Neural cell (in vitro differentiated cells): ENCODE measurements at regions not wholly inside any gene's neighbourhood (a gene's known extent, or its start where the extent isn't known, plus 50 kb on each side); places are given as distances from the start of the nearest gene placed in this dataset.

ENCODE experiments used
- H2AFZ ChIP-seq: fragments of 200-600, 300-800 bp; sonication (generic), shearing (Covaris generic); 2 replicates; pipeline ENCODE4 v1.6.0; 2014; ENCODE audit warnings: low read depth, mild to moderate bottlenecking, antibody characterized with exemption, low read length, moderate library complexity
- H3F3A ChIP-seq: fragments of 200-600 bp; shearing (Covaris generic); 2 replicates; pipeline ENCODE4 v1.6.1; 2016; ENCODE audit warnings: mild to moderate bottlenecking, moderate library complexity, mixed read lengths, antibody characterized with exemption, low read length; ENCODE audit not compliant: insufficient read depth, poor library complexity, severe bottlenecking
- H3K27ac ChIP-seq: fragments of 200-600, 300-800 bp; sonication (generic), shearing (Covaris generic); 2 replicates; pipeline ENCODE4 v1.5.1; 2014; ENCODE audit warnings: mild to moderate bottlenecking, low read length, moderate library complexity
- H3K27me3 ChIP-seq: fragments of 300-800, 200-600 bp; sonication (generic), shearing (Covaris generic); 2 replicates; pipeline ENCODE4 v1.6.0; 2014; ENCODE audit warnings: mild to moderate bottlenecking, low read depth, low read length, moderate library complexity; ENCODE audit not compliant: insufficient read depth
- H3K36me3 ChIP-seq: fragments of 300-800, 200-600 bp; sonication (generic), shearing (Covaris generic); 2 replicates; pipeline ENCODE4 v1.5.1; 2014; ENCODE audit warnings: mild to moderate bottlenecking, antibody characterized with exemption, low read length, moderate library complexity; ENCODE audit not compliant: insufficient read depth
- H3K4me2 ChIP-seq: fragments of 300-800, 200-600 bp; sonication (generic), shearing (Covaris generic); 2 replicates; pipeline ENCODE4 v1.6.0; 2014; ENCODE audit warnings: mild to moderate bottlenecking, low read length
- H3K4me3 ChIP-seq: fragments of 300-800, 200-600 bp; sonication (generic), shearing (Covaris generic); 2 replicates; pipeline ENCODE4 v1.5.1; 2014; ENCODE audit warnings: mild to moderate bottlenecking, low read length, moderate library complexity
- H3K79me2 ChIP-seq: fragments of 200-600 bp; shearing (Covaris generic); replicated peaks from 2 replicates; pipeline ENCODE4 v1.6.0; 2014; ENCODE audit warnings: mild to moderate bottlenecking, low read length, moderate library complexity; ENCODE audit not compliant: insufficient read depth
- H3K9ac ChIP-seq: fragments of 300-800, 200-600 bp; sonication (generic), shearing (Covaris generic); 2 replicates; pipeline ENCODE4 v1.6.1; 2016; ENCODE audit warnings: mild to moderate bottlenecking, low read length, mixed read lengths
- H3K9me2 ChIP-seq: fragments of 200-600 bp; shearing (Covaris generic); 2 replicates; pipeline ENCODE4 v1.6.1; 2016; ENCODE audit warnings: mild to moderate bottlenecking, low read length, mixed read lengths; ENCODE audit not compliant: insufficient read depth
- H3K9me3 ChIP-seq: fragments of 200-600, 300-800 bp; sonication (generic), shearing (Covaris generic); 2 replicates; pipeline ENCODE4 v1.6.1; 2016; ENCODE audit warnings: mild to moderate bottlenecking, mixed run types, low read length, moderate library complexity, mixed read lengths
- H4K20me1 ChIP-seq: fragments of 200-600 bp; shearing (Covaris generic); 2 replicates; pipeline ENCODE4 v1.6.1; 2016; ENCODE audit warnings: mild to moderate bottlenecking, mixed run types; ENCODE audit not compliant: insufficient read depth
- EP300 ChIP-seq: fragments of 450-650 bp; conservative IDR thresholded peaks from 2 replicates; pipeline ENCODE4 v1.6.1; 2014; ENCODE audit warnings: antibody characterized with exemption, mild to moderate bottlenecking, moderate library complexity; ENCODE audit not compliant: poor library complexity, severe bottlenecking
- EZH2 ChIP-seq: fragments of 200-600, 300-800 bp; shearing (Covaris generic), sonication (generic); IDR thresholded peaks from 2 replicates; pipeline ENCODE4 v1.6.1; 2014; ENCODE audit warnings: antibody characterized with exemption, low read length, borderline replicate concordance, mild to moderate bottlenecking; ENCODE audit not compliant: insufficient read depth, poor library complexity, severe bottlenecking
- MXI1 ChIP-seq: fragments of 450-650 bp; conservative IDR thresholded peaks from 2 replicates; pipeline ENCODE4 v1.6.1; 2014; ENCODE audit warnings: antibody characterized with exemption, mild to moderate bottlenecking; ENCODE audit not compliant: poor library complexity, severe bottlenecking
- POLR2AphosphoS5 ChIP-seq: IDR thresholded peaks from 2 replicates; pipeline ENCODE4 v1.6.1; 2012
- RAD21 ChIP-seq: fragments of 450-650 bp; conservative IDR thresholded peaks from 2 replicates; pipeline ENCODE4 v1.6.1; 2014; ENCODE audit warnings: antibody characterized with exemption, mild to moderate bottlenecking, moderate library complexity
- SMC3 ChIP-seq: fragments of 450-650 bp; conservative IDR thresholded peaks from 2 replicates; pipeline ENCODE4 v1.6.1; 2014; ENCODE audit warnings: antibody characterized with exemption, mild to moderate bottlenecking, moderate library complexity; ENCODE audit not compliant: poor library complexity
- TAF1 ChIP-seq: IDR thresholded peaks from 2 replicates; pipeline ENCODE4 v1.6.1; 2012; ENCODE audit warnings: low read depth
- TF ChIP-seq, protein P1 (sequence below): fragments of 450-650 bp; IDR thresholded peaks from 2 replicates; pipeline ENCODE4 v1.5.1; 2014; ENCODE audit warnings: antibody characterized with exemption, mild to moderate bottlenecking, moderate library complexity; ENCODE audit not compliant: poor library complexity, severe bottlenecking
- TF ChIP-seq, protein P2 (sequence below): IDR thresholded peaks from 2 replicates; pipeline ENCODE4 v1.6.1; 2012; ENCODE audit warnings: borderline replicate concordance

DNA sequence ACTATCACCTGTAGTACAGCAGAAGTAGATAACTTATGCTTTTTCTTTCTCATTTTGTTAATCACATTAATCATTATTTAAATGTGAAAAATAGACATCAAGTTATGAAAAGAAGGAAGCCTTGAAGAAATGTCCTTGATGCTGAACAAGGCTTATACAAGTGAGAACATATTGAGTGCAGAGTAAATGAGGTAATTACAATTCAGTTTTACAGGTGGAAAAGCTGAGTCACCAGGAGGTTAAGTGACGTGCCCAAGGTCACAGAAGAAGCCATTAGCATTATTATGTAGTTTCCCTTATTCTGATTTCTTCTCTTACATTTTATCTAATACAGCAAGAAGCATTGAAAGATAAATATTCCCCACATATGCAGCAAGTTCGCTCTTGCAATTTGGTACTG is 998.5 kb upstream of the CDH6 start:
- H3K9me2 ChIP-seq = no peaks in the 10 kb centered on the region
- no peak overlapping the region for H3K4me2 ChIP-seq
- H3K9me3 ChIP-seq = no peaks in the 10 kb centered on the region
- H2AFZ ChIP-seq = no peak overlapping the region
- no peaks in the 10 kb centered on the region for H3F3A ChIP-seq
- no peak for TF ChIP-seq RAD21
- TF ChIP-seq EP300 = no peak
- TF ChIP-seq POLR2AphosphoS5 = no peak
- H3K36me3 ChIP-seq = no peaks in the 10 kb centered on the region
- H4K20me1 ChIP-seq = no peaks in the 10 kb centered on the region
- no peak overlapping the region for H3K4me3 ChIP-seq
- no peaks in the 10 kb centered on the region for H3K27me3 ChIP-seq
- H3K9ac ChIP-seq = no peak overlapping the region
- H3K27ac ChIP-seq = no peak overlapping the region
- no peaks in the 10 kb centered on the region for H3K79me2 ChIP-seq

DNA sequence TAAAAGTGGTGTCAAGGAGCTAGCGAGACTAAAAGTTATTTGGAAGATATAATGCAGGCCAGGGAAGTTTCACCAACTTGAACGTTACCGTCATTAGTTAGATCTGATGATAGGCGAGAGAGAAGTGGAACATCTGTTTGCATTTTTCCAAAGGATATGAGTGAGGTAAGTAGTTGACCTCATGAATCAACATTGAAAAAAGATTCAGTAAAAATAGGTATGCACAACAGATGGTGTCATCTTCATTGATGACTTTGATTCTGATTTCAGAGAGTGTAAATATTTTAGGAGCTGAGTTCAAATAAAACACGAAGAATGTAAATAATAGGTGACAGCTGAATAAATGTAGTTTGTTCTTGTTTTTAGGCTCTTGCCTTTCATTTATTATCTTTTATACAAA is 998.9 kb upstream of the CDH6 start:
- Histone ChIP-seq H3K4me3 (no peak overlapping the region), H3K4me2 (no peak overlapping the region), H3K27me3 (no peaks in the 10 kb centered on the region), H3F3A (no peaks in the 10 kb centered on the region), H3K9ac (no peak overlapping the region), H3K9me3 (no peaks in the 10 kb centered on the region), H3K36me3 (no peaks in the 10 kb centered on the region), H4K20me1 (no peaks in the 10 kb centered on the region), H3K27ac (no peak overlapping the region), H3K9me2 (no peaks in the 10 kb centered on the region), H2AFZ (no peak overlapping the region), H3K79me2 (no peaks in the 10 kb centered on the region)
- TF ChIP-seq EZH2 (no peak), POLR2AphosphoS5 (no peak), TAF1 (no peak)

DNA sequence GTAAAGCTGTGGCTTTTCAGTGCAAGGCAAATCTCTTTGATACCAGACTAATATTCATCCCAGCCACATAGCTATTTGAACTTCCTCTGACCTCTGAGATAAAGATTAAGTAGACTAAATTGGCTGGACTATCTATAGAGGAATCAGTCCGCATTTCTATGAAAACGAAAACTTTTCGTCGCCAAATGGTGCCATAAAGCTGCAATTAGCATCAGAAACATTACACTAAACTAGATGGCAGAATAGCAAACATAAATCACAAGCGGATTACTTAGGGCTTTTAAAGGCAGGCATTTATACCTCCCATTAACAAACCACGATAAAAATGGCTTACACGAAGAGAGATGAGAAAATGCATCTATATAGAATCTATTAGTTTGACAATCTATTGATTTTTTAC is 1009.7 kb upstream of the CDH6 start:
- H2AFZ ChIP-seq = no peak overlapping the region
- TF ChIP-seq, protein P1, sequence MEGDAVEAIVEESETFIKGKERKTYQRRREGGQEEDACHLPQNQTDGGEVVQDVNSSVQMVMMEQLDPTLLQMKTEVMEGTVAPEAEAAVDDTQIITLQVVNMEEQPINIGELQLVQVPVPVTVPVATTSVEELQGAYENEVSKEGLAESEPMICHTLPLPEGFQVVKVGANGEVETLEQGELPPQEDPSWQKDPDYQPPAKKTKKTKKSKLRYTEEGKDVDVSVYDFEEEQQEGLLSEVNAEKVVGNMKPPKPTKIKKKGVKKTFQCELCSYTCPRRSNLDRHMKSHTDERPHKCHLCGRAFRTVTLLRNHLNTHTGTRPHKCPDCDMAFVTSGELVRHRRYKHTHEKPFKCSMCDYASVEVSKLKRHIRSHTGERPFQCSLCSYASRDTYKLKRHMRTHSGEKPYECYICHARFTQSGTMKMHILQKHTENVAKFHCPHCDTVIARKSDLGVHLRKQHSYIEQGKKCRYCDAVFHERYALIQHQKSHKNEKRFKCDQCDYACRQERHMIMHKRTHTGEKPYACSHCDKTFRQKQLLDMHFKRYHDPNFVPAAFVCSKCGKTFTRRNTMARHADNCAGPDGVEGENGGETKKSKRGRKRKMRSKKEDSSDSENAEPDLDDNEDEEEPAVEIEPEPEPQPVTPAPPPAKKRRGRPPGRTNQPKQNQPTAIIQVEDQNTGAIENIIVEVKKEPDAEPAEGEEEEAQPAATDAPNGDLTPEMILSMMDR = no peak
- TF ChIP-seq TAF1 (no peak), RAD21 (no peak), SMC3 (no peak)
- H3K9ac ChIP-seq = no peak overlapping the region
- no peaks in the 10 kb centered on the region for H3K9me2 ChIP-seq
- no peaks in the 10 kb centered on the region for H3K36me3 ChIP-seq
- H3K4me2 ChIP-seq = no peak overlapping the region
- H3K79me2 ChIP-seq = no peaks in the 10 kb centered on the region
- no peaks in the 10 kb centered on the region for H3K9me3 ChIP-seq
- H4K20me1 ChIP-seq = no peaks in the 10 kb centered on the region
- no peak overlapping the region for H3K27ac ChIP-seq
- H3K27me3 ChIP-seq = no peaks in the 10 kb centered on the region
- no peaks in the 10 kb centered on the region for H3F3A ChIP-seq
- no peak overlapping the region for H3K4me3 ChIP-seq

DNA sequence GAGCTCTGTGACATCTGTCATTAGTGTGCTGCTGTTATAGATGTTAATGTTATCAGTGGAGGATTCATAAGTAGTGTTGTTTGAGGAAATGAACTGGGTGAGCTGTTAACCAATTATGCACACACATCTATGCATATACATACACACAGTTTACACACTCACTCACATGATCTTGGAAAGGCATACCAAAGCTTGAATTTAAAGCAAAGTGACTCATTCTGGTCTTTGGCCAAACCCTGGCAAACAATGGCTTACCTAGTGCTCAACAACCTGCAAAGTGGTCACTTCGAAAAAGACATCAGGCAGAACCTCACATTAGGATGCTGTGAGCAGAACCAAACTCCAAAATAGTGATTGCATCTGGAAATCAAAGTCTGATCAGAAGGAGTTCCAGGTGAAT is 1037.3 kb upstream of the CDH6 start:
- H3K27me3 ChIP-seq = no peaks in the 10 kb centered on the region
- H3K36me3 ChIP-seq = no peaks in the 10 kb centered on the region
- H3K9me3 ChIP-seq = no peaks in the 10 kb centered on the region
- no peak overlapping the region for H3K9ac ChIP-seq
- no peak overlapping the region for H3K4me3 ChIP-seq
- H2AFZ ChIP-seq = no peak overlapping the region
- no peaks in the 10 kb centered on the region for H3K9me2 ChIP-seq
- H3K4me2 ChIP-seq = no peak overlapping the region
- H3K27ac ChIP-seq = no peak overlapping the region
- H3F3A ChIP-seq = no peaks in the 10 kb centered on the region
- no peaks in the 10 kb centered on the region for H4K20me1 ChIP-seq
- H3K79me2 ChIP-seq = no peaks in the 10 kb centered on the region
- TF ChIP-seq, protein P1 = no peak
- TF ChIP-seq POLR2AphosphoS5 (no peak), SMC3 (no peak), MXI1 (no peak), EP300 (no peak), RAD21 (no peak), EZH2 (no peak), TAF1 (no peak)
- TF ChIP-seq, protein P2, sequence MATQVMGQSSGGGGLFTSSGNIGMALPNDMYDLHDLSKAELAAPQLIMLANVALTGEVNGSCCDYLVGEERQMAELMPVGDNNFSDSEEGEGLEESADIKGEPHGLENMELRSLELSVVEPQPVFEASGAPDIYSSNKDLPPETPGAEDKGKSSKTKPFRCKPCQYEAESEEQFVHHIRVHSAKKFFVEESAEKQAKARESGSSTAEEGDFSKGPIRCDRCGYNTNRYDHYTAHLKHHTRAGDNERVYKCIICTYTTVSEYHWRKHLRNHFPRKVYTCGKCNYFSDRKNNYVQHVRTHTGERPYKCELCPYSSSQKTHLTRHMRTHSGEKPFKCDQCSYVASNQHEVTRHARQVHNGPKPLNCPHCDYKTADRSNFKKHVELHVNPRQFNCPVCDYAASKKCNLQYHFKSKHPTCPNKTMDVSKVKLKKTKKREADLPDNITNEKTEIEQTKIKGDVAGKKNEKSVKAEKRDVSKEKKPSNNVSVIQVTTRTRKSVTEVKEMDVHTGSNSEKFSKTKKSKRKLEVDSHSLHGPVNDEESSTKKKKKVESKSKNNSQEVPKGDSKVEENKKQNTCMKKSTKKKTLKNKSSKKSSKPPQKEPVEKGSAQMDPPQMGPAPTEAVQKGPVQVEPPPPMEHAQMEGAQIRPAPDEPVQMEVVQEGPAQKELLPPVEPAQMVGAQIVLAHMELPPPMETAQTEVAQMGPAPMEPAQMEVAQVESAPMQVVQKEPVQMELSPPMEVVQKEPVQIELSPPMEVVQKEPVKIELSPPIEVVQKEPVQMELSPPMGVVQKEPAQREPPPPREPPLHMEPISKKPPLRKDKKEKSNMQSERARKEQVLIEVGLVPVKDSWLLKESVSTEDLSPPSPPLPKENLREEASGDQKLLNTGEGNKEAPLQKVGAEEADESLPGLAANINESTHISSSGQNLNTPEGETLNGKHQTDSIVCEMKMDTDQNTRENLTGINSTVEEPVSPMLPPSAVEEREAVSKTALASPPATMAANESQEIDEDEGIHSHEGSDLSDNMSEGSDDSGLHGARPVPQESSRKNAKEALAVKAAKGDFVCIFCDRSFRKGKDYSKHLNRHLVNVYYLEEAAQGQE = no peak
